ENCODE measurements at regions not wholly inside any gene's neighbourhood (a gene's known extent, or its start where the extent isn't known, plus 50 kb on each side); places are given as distances from the start of the nearest gene placed in this dataset.

GRCh38 chr10:8378198-8378983 lies 323.9 kb downstream of the GATA3 start:
- TF ChIP-seq, protein P1, sequence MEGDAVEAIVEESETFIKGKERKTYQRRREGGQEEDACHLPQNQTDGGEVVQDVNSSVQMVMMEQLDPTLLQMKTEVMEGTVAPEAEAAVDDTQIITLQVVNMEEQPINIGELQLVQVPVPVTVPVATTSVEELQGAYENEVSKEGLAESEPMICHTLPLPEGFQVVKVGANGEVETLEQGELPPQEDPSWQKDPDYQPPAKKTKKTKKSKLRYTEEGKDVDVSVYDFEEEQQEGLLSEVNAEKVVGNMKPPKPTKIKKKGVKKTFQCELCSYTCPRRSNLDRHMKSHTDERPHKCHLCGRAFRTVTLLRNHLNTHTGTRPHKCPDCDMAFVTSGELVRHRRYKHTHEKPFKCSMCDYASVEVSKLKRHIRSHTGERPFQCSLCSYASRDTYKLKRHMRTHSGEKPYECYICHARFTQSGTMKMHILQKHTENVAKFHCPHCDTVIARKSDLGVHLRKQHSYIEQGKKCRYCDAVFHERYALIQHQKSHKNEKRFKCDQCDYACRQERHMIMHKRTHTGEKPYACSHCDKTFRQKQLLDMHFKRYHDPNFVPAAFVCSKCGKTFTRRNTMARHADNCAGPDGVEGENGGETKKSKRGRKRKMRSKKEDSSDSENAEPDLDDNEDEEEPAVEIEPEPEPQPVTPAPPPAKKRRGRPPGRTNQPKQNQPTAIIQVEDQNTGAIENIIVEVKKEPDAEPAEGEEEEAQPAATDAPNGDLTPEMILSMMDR (IDR thresholded peaks at IDR 0.05 in 2 of 3, conservative IDR thresholded peaks at IDR 0.05 in 1 of 3; ENCODE audit: borderline replicate concordance in 1 of 3, insufficient read depth in 1 of 3, low read depth in 2 of 3, low read length in 2 of 3): no peak
- TF ChIP-seq EZH2phosphoT487 (IDR thresholded peaks at IDR 0.05; ENCODE audit: borderline replicate concordance): no peak
- no peak for TF ChIP-seq POLR2AphosphoS5 (IDR thresholded peaks at IDR 0.05; ENCODE audit: low read depth, low read length)
- TF ChIP-seq EGR1 (IDR thresholded peaks at IDR 0.05; ENCODE audit: low read depth): no peak
- TF ChIP-seq ZFX (IDR thresholded peaks at IDR 0.05): no peak
- TF ChIP-seq JUND (IDR thresholded peaks at IDR 0.05): no peak
- TF ChIP-seq POLR2A (IDR thresholded peaks at IDR 0.05; ENCODE audit: borderline replicate concordance, extremely low read depth, insufficient read depth, insufficient read length): no peak
- TF ChIP-seq SP1 (IDR thresholded peaks at IDR 0.05; ENCODE audit: low read depth): no peak
- TF ChIP-seq EZH2 (IDR thresholded peaks at IDR 0.05): no peak
- TF ChIP-seq ELF1 (IDR thresholded peaks at IDR 0.05; ENCODE audit: borderline replicate concordance, low read depth): no peak
- TF ChIP-seq, protein P2, sequence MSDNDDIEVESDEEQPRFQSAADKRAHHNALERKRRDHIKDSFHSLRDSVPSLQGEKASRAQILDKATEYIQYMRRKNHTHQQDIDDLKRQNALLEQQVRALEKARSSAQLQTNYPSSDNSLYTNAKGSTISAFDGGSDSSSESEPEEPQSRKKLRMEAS (IDR thresholded peaks at IDR 0.05): no peak
- TF ChIP-seq REST (IDR thresholded peaks at IDR 0.05; ENCODE audit: low read depth): no peak
- no peak for TF ChIP-seq TCF7L2 (IDR thresholded peaks at IDR 0.05; ENCODE audit: borderline replicate concordance, extremely low read depth, insufficient read depth, insufficient read length)

Measured in HCT116 (cell line).